GM12878 (cell line): ENCODE measurements at regions not wholly inside any gene's neighbourhood (a gene's known extent, or its start where the extent isn't known, plus 50 kb on each side); places are given as distances from the start of the nearest gene placed in this dataset.

Source experiments
- ATAC-seq: fragments of 200-7000 bp; cut with Tn5 transposase; 3 replicates; pipeline ENCODE4 v1.9.1; 2020; ENCODE audit warnings: mild to moderate bottlenecking, moderate library complexity
- BruUV-seq: library from RNA; stranded (reverse); fragments of 400-500 nt; replicated peaks from 2 replicates; lab custom pipeline; 2021; lab: Mats Ljungman, UMichigan
- CTCF ChIA-PET: fragments of 300-600 bp; sonication (Branson Sonifier 250); formaldehyde crosslinking; extraction: SDS; loops from one replicate; lab custom pipeline; 2021; ENCODE audit warnings: inconsistent platforms; lab: Yijun Ruan, JAX
- POLR2A ChIA-PET: fragments of 350-600 bp; formaldehyde crosslinking; extraction: SDS; loops from one replicate; lab custom pipeline; 2021; ENCODE audit warnings: inconsistent platforms; lab: Charles Lee
- RAD21 ChIA-PET: fragments of 300-600 bp; sonication (Branson Sonifier 250); formaldehyde crosslinking; loops from one replicate; lab custom pipeline; 2023; ENCODE audit warnings: antibody characterized with exemption; ENCODE audit not compliant: unreplicated experiment; lab: Charles Lee
- SMC1A ChIA-PET: fragments of 300-600 bp; sonication (Branson Sonifier 250); formaldehyde crosslinking; loops from one replicate; lab custom pipeline; 2023; ENCODE audit not compliant: unreplicated experiment, uncharacterized antibody; lab: Charles Lee
- DNase-seq: peaks from one replicate; pipeline ENCODE4 v3.0.0-alpha.2; 2011; ENCODE audit warnings: low read depth, low spot score
- FAIRE-seq: peaks from 3 replicates; lab custom pipeline; 2011; peaks lifted over from hg19 to GRCh38; lab: Jason Lieb, UNC
- H2AFZ ChIP-seq: 2 replicates; pipeline ENCODE4 v1.6.0; 2011; ENCODE audit warnings: low read depth, low read length, control low read depth; ENCODE audit not compliant: control insufficient read depth
- H3K27ac ChIP-seq: 2 replicates; pipeline ENCODE4 v1.5.1; 2011; ENCODE audit warnings: control low read depth; ENCODE audit not compliant: control insufficient read depth, insufficient read depth
- H3K27me3 ChIP-seq, 2 experiments: replicated peaks in 1 of 2; 2 replicates each; pipeline versions ENCODE4 v1.6.0 to v1.6.1; 2011; ENCODE audit warnings: low read length in 1 of 2; ENCODE audit not compliant: control insufficient read depth in 2 of 2, insufficient read depth in 2 of 2
- H3K36me3 ChIP-seq, 2 experiments: 2 replicates each; pipeline ENCODE4 v1.5.1; 2011; ENCODE audit warnings: low read length in 1 of 2; ENCODE audit not compliant: control insufficient read depth in 2 of 2, insufficient read depth in 2 of 2
- H3K4me1 ChIP-seq: 2 replicates; pipeline ENCODE4 v1.6.1; 2011; ENCODE audit warnings: mild to moderate bottlenecking, low read length, moderate library complexity, mixed read lengths; ENCODE audit not compliant: control insufficient read depth, insufficient read depth
- H3K4me2 ChIP-seq: 2 replicates; pipeline ENCODE4 v1.6.0; 2011; ENCODE audit warnings: control low read depth; ENCODE audit not compliant: control insufficient read depth, insufficient read depth
- H3K4me3 ChIP-seq: fragments of 200-600 bp; sonication (generic); 2 replicates; pipeline ENCODE4 v1.5.1; 2016
- H3K79me2 ChIP-seq: 2 replicates; pipeline ENCODE4 v1.6.0; 2011; ENCODE audit warnings: low read length; ENCODE audit not compliant: control insufficient read depth, insufficient read depth
- H3K9ac ChIP-seq: 2 replicates; pipeline ENCODE4 v1.8.0; 2011; ENCODE audit warnings: low read length, control low read depth, mixed read lengths; ENCODE audit not compliant: control insufficient read depth, insufficient read depth
- H3K9me3 ChIP-seq: replicated peaks from 3 replicates; pipeline ENCODE4 v1.5.1; 2011; ENCODE audit warnings: mild to moderate bottlenecking, low read length; ENCODE audit not compliant: control insufficient read depth, insufficient read depth
- H4K20me1 ChIP-seq: 2 replicates; pipeline ENCODE4 v1.6.0; 2011; ENCODE audit not compliant: control insufficient read depth, insufficient read depth
- EZH2 ChIP-seq: IDR thresholded peaks from 2 replicates; pipeline ENCODE4 v1.6.1; 2012; ENCODE audit warnings: low read depth, mild to moderate bottlenecking, control low read depth, inconsistent platforms, low read length, borderline replicate concordance; ENCODE audit not compliant: control insufficient read depth
- HSF1 ChIP-seq: fragments of 150-350 bp; IDR thresholded peaks from 2 replicates; pipeline ENCODE4 v1.6.1; 2014; ENCODE audit warnings: mild to moderate bottlenecking, low read depth, low read length
- IRF3 ChIP-seq: fragments of 450-650 bp; IDR thresholded peaks from 2 replicates; pipeline ENCODE4 v1.6.1; 2014; ENCODE audit warnings: mild to moderate bottlenecking
- RBBP5 ChIP-seq: fragments of 200-600 bp; sonication (generic); conservative IDR thresholded peaks from 2 replicates; pipeline ENCODE4 v1.6.1; 2016
- SIX5 ChIP-seq: IDR thresholded peaks from 2 replicates; pipeline ENCODE4 v1.6.1; 2011; ENCODE audit warnings: mild to moderate bottlenecking, low read depth, low read length, moderate library complexity; ENCODE audit not compliant: severe bottlenecking
- SMAD5 ChIP-seq: IDR thresholded peaks from 2 replicates; pipeline ENCODE4 v1.6.1; 2016; ENCODE audit warnings: antibody characterized with exemption, low read depth
- SMC3 ChIP-seq: IDR thresholded peaks from 2 replicates; pipeline ENCODE4 v1.6.1; 2011; ENCODE audit warnings: low read length, improper control_type of control experiment, borderline replicate concordance
- SRF ChIP-seq, 2 experiments: IDR thresholded peaks; 2 replicates each; pipeline ENCODE4 v1.6.1; 2011; ENCODE audit warnings: low read depth in 2 of 2, low read length in 2 of 2, mild to moderate bottlenecking in 1 of 2, moderate library complexity in 1 of 2
- ZNF384 ChIP-seq: IDR thresholded peaks from 2 replicates; pipeline ENCODE4 v1.6.1; 2012; ENCODE audit warnings: low read depth, mild to moderate bottlenecking, low read length, improper control_type of control experiment, borderline replicate concordance
- WGBS: methylation state at CpG from one replicate; pipeline ENCODE4 v1.1.6; 2016; ENCODE audit warnings: low lambda C conversion rate; ENCODE audit not compliant: insufficient replicate concordance, insufficient coverage; ENCODE audit errors: missing lambda C conversion rate; 5-methylcytosine and 5-hydroxymethylcytosine counted together
- in situ Hi-C: fragments of 300-500 bp; cut with MboI; formaldehyde crosslinking; loops from 9 replicates; pipeline ENCODE4 v1.14.3; 2018; ENCODE audit warnings: mixed read lengths
- intact Hi-C: fragments of 100-400 bp; cut with micrococcal nuclease; formaldehyde crosslinking; loops from one replicate; pipeline ENCODE4 v1.14.2; 2022; ENCODE audit not compliant: unreplicated experiment

DNA sequence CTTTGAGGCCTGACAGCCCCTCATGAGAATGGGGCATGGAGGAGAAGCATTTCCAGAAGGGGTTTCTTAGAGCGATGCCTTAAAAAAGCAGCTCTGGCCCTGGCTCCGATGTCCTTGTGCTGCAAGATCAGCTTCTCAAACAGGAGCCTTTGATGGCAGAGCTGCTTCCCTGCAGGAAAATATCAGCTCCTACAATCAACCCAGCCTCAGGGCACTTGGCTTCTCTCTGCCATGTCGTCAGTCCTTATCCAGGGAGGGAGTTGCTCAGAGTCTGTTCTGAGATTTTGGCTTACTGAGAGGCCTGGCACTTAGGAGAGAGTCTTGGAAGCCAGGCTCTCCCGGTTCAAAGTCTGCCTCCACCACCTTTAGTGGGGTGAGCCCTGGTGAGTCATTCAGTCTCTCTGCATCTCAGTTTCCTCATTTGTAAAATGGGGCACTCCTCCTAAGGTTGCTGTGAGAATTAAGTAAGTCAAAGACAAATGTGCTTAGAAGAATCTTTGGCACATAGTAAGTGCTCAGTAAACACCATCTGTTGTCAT is 184.4 kb downstream of the HAPSTR1 start:
- no peak for ATAC-seq
- in situ Hi-C loops (no loop called here), intact Hi-C loops (no loop called here)
- POLR2A ChIA-PET, result no interaction called here
- H3K27me3 ChIP-seq, result no peaks in the 10 kb centered on the region
- H3K4me2 ChIP-seq, result no peak overlapping the region
- no peaks in the 10 kb centered on the region for H3K4me1 ChIP-seq
- no peak overlapping the region for H3K9ac ChIP-seq
- no peak for FAIRE-seq
- DNase-seq, result no peak
- no TSS peak for BruUV-seq
- H2AFZ ChIP-seq, result no peak overlapping the region
- no peak for TF ChIP-seq ZNF384
- H3K79me2 ChIP-seq, result no peaks in the 10 kb centered on the region
- SMC1A ChIA-PET, result no interaction called here
- no peak overlapping the region for H3K27ac ChIP-seq
- no peaks in the 10 kb centered on the region for H3K36me3 ChIP-seq
- CTCF ChIA-PET, result no interaction called here
- RAD21 ChIA-PET, result no interaction called here
- WGBS, result 3% methylated on average over 4 of the region's 4 CpGs
- no peaks in the 10 kb centered on the region for H3K9me3 ChIP-seq
- H4K20me1 ChIP-seq, result no peaks in the 10 kb centered on the region
- H3K4me3 ChIP-seq, result no peak overlapping the region

DNA sequence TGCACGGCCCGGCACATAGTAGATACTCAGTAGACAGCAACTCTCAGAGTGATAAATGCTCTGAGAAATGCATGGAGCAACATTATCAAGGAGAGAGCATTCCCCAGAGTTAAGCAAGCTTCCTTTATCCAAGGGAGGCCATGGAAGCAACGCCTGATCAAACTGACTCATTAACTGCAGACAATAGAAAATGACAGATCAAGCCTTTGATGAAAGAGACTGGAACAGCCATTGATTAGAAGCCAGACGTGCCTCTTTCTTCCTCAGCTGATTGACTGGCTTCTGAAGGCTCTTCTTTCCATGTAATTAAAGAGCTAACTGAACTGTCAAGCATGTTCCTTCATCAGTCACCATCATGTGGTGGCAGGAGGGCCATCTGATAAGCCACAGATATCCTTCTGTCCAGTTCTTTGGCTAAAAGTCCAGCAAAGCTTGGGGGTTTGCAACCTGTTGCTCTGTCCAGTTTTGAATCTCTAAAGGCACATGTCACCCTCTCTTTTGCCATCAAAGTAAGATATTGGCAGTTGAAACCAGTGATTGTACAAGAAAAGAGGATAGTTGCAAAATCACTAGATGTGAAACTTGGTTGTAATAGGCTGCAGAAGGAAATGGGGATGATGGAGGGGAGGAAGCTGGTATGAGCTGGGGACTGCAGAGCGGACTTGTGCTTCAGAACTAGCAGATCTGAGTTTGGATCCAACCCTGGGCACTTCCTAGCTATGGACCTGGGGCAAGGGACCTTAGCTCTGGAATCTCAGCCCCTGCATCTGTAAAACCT is 188.0 kb downstream of the HAPSTR1 start:
- no peak for FAIRE-seq
- ATAC-seq, result no peak
- Histone ChIP-seq H3K9ac (no peak overlapping the region), H3K4me1 (no peaks in the 10 kb centered on the region), H3K27ac (no peak overlapping the region), H3K36me3 (no peaks in the 10 kb centered on the region), H3K4me3 (no peak overlapping the region), H3K4me2 (no peak overlapping the region)
- POLR2A ChIA-PET, result no interaction called here
- BruUV-seq, result no TSS peak
- 42% methylated on average over 5 of the region's 5 CpGs for WGBS
- CTCF ChIA-PET, result interaction anchor here (1.0 kb wide), 1 partner anchor 18 kb away, joined by 3 read pairs; no protein-coding TSS in a partner anchor
- TF ChIP-seq SIX5 (no peak), SMC3 (no peak), SMAD5 (no peak), HSF1 (no peak), EZH2 (no peak), RBBP5 (no peak), IRF3 (no peak), SRF (IDR thresholded peaks at IDR 0.05; ENCODE audit: low read depth in 2 of 2, low read length in 2 of 2) (no peak)
- TF ChIP-seq, all 136 proteins: peak for 0
- H3K27me3 ChIP-seq, result no peaks in the 10 kb centered on the region; a peak in 1 of 4 replicates
- no peak for DNase-seq
- intact Hi-C loops, result no loop called here
- H2AFZ ChIP-seq, result no peak overlapping the region
- no peaks in the 10 kb centered on the region for H4K20me1 ChIP-seq
- H3K79me2 ChIP-seq, result no peaks in the 10 kb centered on the region
- H3K9me3 ChIP-seq, result no peaks in the 10 kb centered on the region
- SMC1A ChIA-PET, result no interaction called here
- in situ Hi-C loops, result no loop called here
- RAD21 ChIA-PET, result no interaction called here
